Ovary (tissue), 7 donors: ENCODE measurements at regions not wholly inside any gene's neighbourhood (a gene's known extent, or its start where the extent isn't known, plus 50 kb on each side); places are given as distances from the start of the nearest gene placed in this dataset.

Experiments used
- DNase-seq, 5 donors: peaks; one replicate each; pipeline ENCODE4 v3.0.0-alpha.2; 2019 to 2020
- H3K27ac ChIP-seq, 2 donors: fragments of 200-600 bp; one replicate each; pipeline versions ENCODE4 v1.5.1 to v1.8.0; 2019 to 2022
- H3K27me3 ChIP-seq: fragments of 200-600 bp; one replicate; pipeline ENCODE4 v1.8.0; 2022
- H3K36me3 ChIP-seq: fragments of 200-600 bp; sonication (generic); one replicate; pipeline ENCODE4 v1.5.1; 2019
- H3K4me1 ChIP-seq: one replicate; pipeline ENCODE4 v1.8.1; 2013; ENCODE audit warnings: mild to moderate bottlenecking, moderate library complexity; ENCODE audit not compliant: insufficient read depth
- H3K4me3 ChIP-seq: fragments of 200-600 bp; sonication (generic); one replicate; pipeline ENCODE4 v1.5.1; 2017
- H3K9me3 ChIP-seq, 2 donors: fragments of 200-600 bp in 1 of 2; sonication (generic) in 1 of 2; one replicate each; pipeline versions ENCODE4 v1.5.1 to v1.8.1; 2013 to 2019; ENCODE audit warnings: mild to moderate bottlenecking in 1 of 2, moderate library complexity in 1 of 2
- CTCF ChIP-seq, 3 donors: fragments of 450-650 bp in 2 of 3; fragments of 200-600 bp in 1 of 3; IDR thresholded peaks; one replicate each; pipeline versions ENCODE4 v1.5.1 to v1.8.0; 2016 to 2022; ENCODE audit warnings: antibody characterized with exemption in 3 of 3, mild to moderate bottlenecking in 1 of 3
- EP300 ChIP-seq: sonication (generic); formaldehyde crosslinking; IDR thresholded peaks from one replicate; pipeline ENCODE4 v1.6.1; 2017; ENCODE audit warnings: antibody characterized with exemption
- POLR2A ChIP-seq: fragments of 450-650 bp; IDR thresholded peaks from one replicate; pipeline ENCODE4 v1.6.1; 2017; ENCODE audit warnings: antibody characterized with exemption, mild to moderate bottlenecking, moderate library complexity
- WGBS, 3 donors: extraction: QIAGEN DNeasy Blood & Tissue Kit in 1 of 3; methylation state at CpG; one replicate each; pipeline versions ENCODE4 v1.1.5 to v1.1.7; 2013 to 2017; 5-methylcytosine and 5-hydroxymethylcytosine counted together
- intact Hi-C, 4 donors: fragments of 100-400 bp; cut with DNase I; formaldehyde crosslinking; loops; one replicate each; pipeline versions ENCODE4 v1.11.0 to v1.15.1; 2022 to 2023
- donor health status: DM: no; HTN: no; CAD: no; lungs with moderate emphysema.
- donor health status: DM: no; HTN: no; CAD: no.
- donor health status: Bipolar disorder and iron deficiency.
- donor health status: DM: no; HTN: no; CAD: no.
- donor health status: DM: yes; HTN: yes; CAD: no.

GRCh38 chr6:68046756-68047155, 588.3 kb upstream of the ADGRB3 start:
- Histone ChIP-seq H3K27me3 (no peaks in the 10 kb centered on the region), H3K4me3 (no peak overlapping the region), H3K36me3 (no peaks in the 10 kb centered on the region), H3K9me3 (no peaks in the 10 kb centered on the region), H3K4me1 (no peaks in the 10 kb centered on the region), H3K27ac (no peak overlapping the region)
- intact Hi-C loops, result no loop called here
- DNase-seq, result no peak
- WGBS, 3 donors, result 78 to 86% (median 84%) methylated on average over 1 of the region's 1 CpG
- TF ChIP-seq EP300 (no peak), CTCF (IDR thresholded peaks at IDR 0.05) (no peak), POLR2A (no peak)

- no peak for TF ChIP-seq CTCF (IDR thresholded peaks at IDR 0.05)
- TF ChIP-seq POLR2A, result no peak
- TF ChIP-seq EP300, result no peak
- 91 to 95% (median 95%) methylated on average over 1 of the region's 1 CpG for WGBS, 3 donors
- Histone ChIP-seq H3K9me3 (no peaks in the 10 kb centered on the region), H3K27me3 (no peaks in the 10 kb centered on the region), H3K4me1 (no peaks in the 10 kb centered on the region), H3K4me3 (no peak overlapping the region), H3K36me3 (no peaks in the 10 kb centered on the region), H3K27ac (no peak overlapping the region)
- intact Hi-C loops, result no loop called here
- no peak for DNase-seq
Measured at GRCh38 chr6:68046302-68046701, 588.8 kb upstream of the ADGRB3 start.

DNA sequence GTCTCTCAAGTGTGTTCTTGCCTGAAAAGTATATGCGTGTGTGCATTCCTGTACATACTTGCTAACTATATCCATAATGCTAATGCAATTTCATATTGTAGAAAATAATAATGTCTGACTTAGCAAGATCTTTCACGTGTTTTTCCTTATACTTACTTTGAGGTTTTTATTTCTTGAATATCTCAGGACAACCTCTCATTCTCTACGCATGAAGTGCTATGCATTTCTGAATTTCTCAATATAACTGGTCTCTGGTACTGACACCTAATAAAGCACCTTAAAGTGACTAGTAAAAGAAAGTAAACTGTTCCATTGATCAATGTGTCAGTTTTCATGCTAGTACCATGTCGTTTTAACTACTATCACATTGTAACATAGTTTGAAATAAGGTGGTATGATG, 589.9 kb upstream of the ADGRB3 start:
- Histone ChIP-seq H3K27ac (no peak overlapping the region), H3K36me3 (no peaks in the 10 kb centered on the region), H3K9me3 (no peaks in the 10 kb centered on the region), H3K27me3 (no peaks in the 10 kb centered on the region), H3K4me3 (no peak overlapping the region), H3K4me1 (no peaks in the 10 kb centered on the region)
- WGBS, 3 donors, result 87 to 91% (median 88%) methylated on average over 4 of the region's 4 CpGs
- TF ChIP-seq EP300 (no peak), POLR2A (no peak), CTCF (IDR thresholded peaks at IDR 0.05) (no peak)
- no peak for DNase-seq
- intact Hi-C loops, result no loop called here

DNA sequence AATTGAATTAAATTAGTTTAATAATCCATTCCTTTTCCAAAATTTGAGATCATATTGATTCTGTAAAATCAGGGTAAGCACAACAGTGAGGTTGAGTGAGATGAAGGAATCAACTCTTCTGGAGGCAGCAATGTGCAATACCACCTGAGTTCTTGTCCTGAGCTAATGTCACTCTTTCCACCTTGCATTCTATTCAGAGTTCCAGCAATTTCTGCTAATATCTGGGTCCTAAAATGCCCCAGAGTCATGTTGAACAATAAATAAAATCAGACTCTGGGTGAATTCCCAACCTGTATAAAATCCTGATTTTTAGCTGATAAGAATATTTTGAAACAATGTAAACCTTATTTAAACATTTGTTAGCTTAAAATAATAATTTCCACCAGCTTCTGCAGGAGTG, 590.8 kb upstream of the ADGRB3 start:
- Histone ChIP-seq H3K4me1 (no peaks in the 10 kb centered on the region), H3K36me3 (no peaks in the 10 kb centered on the region), H3K27me3 (no peaks in the 10 kb centered on the region), H3K9me3 (no peaks in the 10 kb centered on the region), H3K27ac (no peak overlapping the region), H3K4me3 (no peak overlapping the region)
- no peak for DNase-seq
- TF ChIP-seq POLR2A, result no peak
- TF ChIP-seq CTCF (IDR thresholded peaks at IDR 0.05), result no peak
- TF ChIP-seq EP300, result no peak
- intact Hi-C loops, result no loop called here

- no peak for TF ChIP-seq EP300
- no peak for TF ChIP-seq POLR2A
- no peak for TF ChIP-seq CTCF (IDR thresholded peaks at IDR 0.05)
- H3K27ac ChIP-seq, result no peak overlapping the region
- H3K4me1 ChIP-seq, result no peaks in the 10 kb centered on the region
- no peak for DNase-seq
- no peaks in the 10 kb centered on the region for H3K27me3 ChIP-seq
- no peaks in the 10 kb centered on the region for H3K36me3 ChIP-seq
- intact Hi-C loops, result no loop called here
- no peaks in the 10 kb centered on the region for H3K9me3 ChIP-seq
- no peak overlapping the region for H3K4me3 ChIP-seq
Measured at GRCh38 chr6:68043122-68043398, 592.0 kb upstream of the ADGRB3 start.
